Heart left ventricle (tissue), 13 donors: ENCODE measurements at regions not wholly inside any gene's neighbourhood (a gene's known extent, or its start where the extent isn't known, plus 50 kb on each side); places are given as distances from the start of the nearest gene placed in this dataset.

Experiments used
- POLR2A ChIP-seq, 2 donors: fragments of 450-650 bp; IDR thresholded peaks; one replicate each; pipeline ENCODE4 v1.6.1; 2017; ENCODE audit warnings: antibody characterized with exemption in 2 of 2, mild to moderate bottlenecking in 2 of 2, moderate library complexity in 2 of 2
- TF ChIP-seq, protein P1 (sequence below), 12 donors: fragments of 200-600 bp; sonication (generic) in 4 of 12; IDR thresholded peaks; one replicate each; pipeline versions ENCODE4 v1.5.0 to v1.8.0; 2018 to 2022; ENCODE audit warnings: antibody characterized with exemption in 12 of 12, mild to moderate bottlenecking in 5 of 12
- donor health status: ischemic (EF 13 %, LVEDD 7.1; RV severe dilation, severe dysfunction).
- donor health status: DM: no; HTN: yes; CAD: no.
- donor health status: DM: no; HTN: no; CAD: no.
- donor health status: ischemic (EF 25% LVEDD 6.9; RV normal size, moderate dysfunction).
- donor health status: ischemic (EF 25% LVEDD 5.7; RV mildly dilated, moderate dysfunction).
- donor health status: ischemic (EF 35%, LVEDD 5.7; RV mildly dilated, moderate dysfunction).
- donor health status: nonischemic (EF 11% LVEDD 7.7; RV severe dilation, severe dysfunction).
- donor health status: DM: yes; HTN: yes; CAD: no.
- donor health status: PGD.
- donor health status: ischemic (EF 29% LVEDD 5.4; RV normal size, mild dysfunction).
- donor health status: nonischemic (EF 23%, LVEDD 6.1; RV moderate dilation, normal function).

DNA sequence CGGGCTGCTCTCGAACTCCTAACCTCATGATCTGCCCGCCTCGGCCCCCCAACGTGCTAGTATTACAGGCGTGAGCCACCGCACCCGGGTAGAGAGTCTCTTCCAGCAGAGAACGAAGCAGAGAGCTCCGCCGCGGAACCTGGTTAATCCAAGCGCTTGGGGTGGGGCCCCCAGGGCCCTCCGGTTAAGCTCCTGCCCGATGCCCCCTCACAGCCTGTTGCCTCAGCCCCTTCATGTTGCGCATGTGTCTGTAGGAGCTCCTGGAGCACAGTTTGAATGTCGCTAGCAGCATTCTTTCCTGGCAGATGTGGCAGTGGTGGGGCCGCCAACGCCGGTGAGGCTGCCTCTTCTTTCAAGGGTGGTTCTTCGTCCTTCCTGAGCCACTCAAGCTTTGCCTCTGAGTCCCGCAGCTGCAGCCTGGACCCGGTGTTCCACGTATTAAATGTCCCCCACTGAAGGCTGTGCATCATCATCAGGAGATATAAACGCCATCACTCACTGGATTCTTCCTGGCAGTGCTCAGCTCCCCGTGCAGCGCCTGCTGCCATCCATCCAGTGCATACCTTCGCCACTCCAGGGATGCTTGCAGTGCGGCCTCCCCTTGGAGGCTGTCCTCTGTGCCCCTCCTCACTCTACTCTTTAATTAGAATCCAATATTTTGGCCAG, 1919.3 kb downstream of the PCDH9 start:
- TF ChIP-seq, protein P1, sequence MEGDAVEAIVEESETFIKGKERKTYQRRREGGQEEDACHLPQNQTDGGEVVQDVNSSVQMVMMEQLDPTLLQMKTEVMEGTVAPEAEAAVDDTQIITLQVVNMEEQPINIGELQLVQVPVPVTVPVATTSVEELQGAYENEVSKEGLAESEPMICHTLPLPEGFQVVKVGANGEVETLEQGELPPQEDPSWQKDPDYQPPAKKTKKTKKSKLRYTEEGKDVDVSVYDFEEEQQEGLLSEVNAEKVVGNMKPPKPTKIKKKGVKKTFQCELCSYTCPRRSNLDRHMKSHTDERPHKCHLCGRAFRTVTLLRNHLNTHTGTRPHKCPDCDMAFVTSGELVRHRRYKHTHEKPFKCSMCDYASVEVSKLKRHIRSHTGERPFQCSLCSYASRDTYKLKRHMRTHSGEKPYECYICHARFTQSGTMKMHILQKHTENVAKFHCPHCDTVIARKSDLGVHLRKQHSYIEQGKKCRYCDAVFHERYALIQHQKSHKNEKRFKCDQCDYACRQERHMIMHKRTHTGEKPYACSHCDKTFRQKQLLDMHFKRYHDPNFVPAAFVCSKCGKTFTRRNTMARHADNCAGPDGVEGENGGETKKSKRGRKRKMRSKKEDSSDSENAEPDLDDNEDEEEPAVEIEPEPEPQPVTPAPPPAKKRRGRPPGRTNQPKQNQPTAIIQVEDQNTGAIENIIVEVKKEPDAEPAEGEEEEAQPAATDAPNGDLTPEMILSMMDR (IDR thresholded peaks at IDR 0.05) = no peak
- TF ChIP-seq POLR2A (IDR thresholded peaks at IDR 0.05) = no peak
